ENCODE measurements at regions not wholly inside any gene's neighbourhood (a gene's known extent, or its start where the extent isn't known, plus 50 kb on each side); places are given as distances from the start of the nearest gene placed in this dataset.

- TF ChIP-seq CTCF (conservative IDR thresholded peaks at IDR 0.05; ENCODE audit: low read depth in 2 of 2), result no peak
- no peak for TF ChIP-seq JUNB (IDR thresholded peaks at IDR 0.05; ENCODE audit: unreplicated experiment)
- no peak for TF ChIP-seq CREB1 (CRISPR knock-in tag; IDR thresholded peaks at IDR 0.05; ENCODE audit: low read depth)
- no peak for TF ChIP-seq EZH2 (IDR thresholded peaks at IDR 0.05; ENCODE audit: low read depth, unreplicated experiment)
- TF ChIP-seq REST (IDR thresholded peaks at IDR 0.05; ENCODE audit: unreplicated experiment), result no peak
- TF ChIP-seq POLR2AphosphoS5 (IDR thresholded peaks at IDR 0.05; ENCODE audit: low read depth), result no peak
These were observed 275.7 kb upstream of the RSPO3 start for GRCh38 chr6:126842769-126843168.
